Right lobe of liver (tissue), 4 donors: ENCODE measurements at regions not wholly inside any gene's neighbourhood (a gene's known extent, or its start where the extent isn't known, plus 50 kb on each side); places are given as distances from the start of the nearest gene placed in this dataset.

Source experiments
- CTCF ChIP-seq, 4 donors: fragments of 200-600 bp in 3 of 4; fragments of 450-650 bp in 1 of 4; IDR thresholded peaks; one replicate each; pipeline versions ENCODE4 v1.5.1 to v1.8.0; 2016 to 2022; ENCODE audit warnings: antibody characterized with exemption in 4 of 4, mild to moderate bottlenecking in 2 of 4
- POLR2A ChIP-seq: fragments of 450-650 bp; IDR thresholded peaks from one replicate; pipeline ENCODE4 v1.6.1; 2017; ENCODE audit warnings: antibody characterized with exemption, mild to moderate bottlenecking
- donor health status: DM: no; HTN: no; CAD: no.
- donor health status: DM: no; HTN: no; CAD: no.
- donor health status: DM: no; HTN: yes; CAD: no.

GRCh38 chr18:24658302-24658701 lies 197.9 kb downstream of the HRH4 start:
- no peak for TF ChIP-seq CTCF (IDR thresholded peaks at IDR 0.05)
- no peak for TF ChIP-seq POLR2A
